Daoy (cell line): ENCODE measurements at regions not wholly inside any gene's neighbourhood (a gene's known extent, or its start where the extent isn't known, plus 50 kb on each side); places are given as distances from the start of the nearest gene placed in this dataset.
A peak's percentile ranks its signal among the peaks of the same experiment; 100 is the strongest.
"Not testable (repeated sequence)": the region's sequence is repeated elsewhere in the genome, so short reads cannot be mapped to it uniquely, and the experiment has no call there.

ENCODE experiments used
- DNase-seq: peaks from one replicate; pipeline ENCODE4 v3.0.0-alpha.2; 2015; ENCODE audit warnings: low read depth

GRCh38 chr22:22697377-22698117, 53.1 kb downstream of the GGTLC2 start:
- no peak for DNase-seq

- no peak for DNase-seq
Measured at GRCh38 chr22:22698263-22698750, 53.9 kb downstream of the GGTLC2 start.

GRCh38 chr22:22700631-22701030, 56.2 kb downstream of the GGTLC2 start:
- no peak for DNase-seq

- not testable (repeated sequence) for DNase-seq
Measured at GRCh38 chr22:22701557-22701956, 57.1 kb downstream of the GGTLC2 start.

- no peak for DNase-seq
Measured at GRCh38 chr22:22702237-22703202, 58.1 kb downstream of the GGTLC2 start.

GRCh38 chr22:22703203-22703570, 58.8 kb downstream of the GGTLC2 start:
- DNase-seq: no peak

DNA sequence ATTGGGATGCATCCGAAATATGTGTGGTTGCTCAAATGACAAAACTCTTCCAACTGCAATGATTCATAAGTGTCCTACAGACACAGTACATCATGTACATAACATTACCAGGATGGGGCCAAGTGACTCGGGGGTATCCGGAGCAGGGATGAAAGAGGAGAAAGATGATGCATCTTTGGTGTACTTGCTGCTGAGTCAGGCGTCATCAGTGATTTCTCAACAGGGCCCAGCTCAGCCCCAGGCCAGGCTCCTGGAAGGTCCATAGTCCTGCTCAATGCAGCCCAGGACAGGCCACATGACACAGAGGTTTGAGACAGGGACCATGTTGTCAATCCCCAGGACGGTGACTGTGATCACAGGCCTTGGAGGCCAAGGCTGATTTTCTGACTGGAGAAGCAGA, 59.3 kb downstream of the GGTLC2 start:
- no peak for DNase-seq

DNA sequence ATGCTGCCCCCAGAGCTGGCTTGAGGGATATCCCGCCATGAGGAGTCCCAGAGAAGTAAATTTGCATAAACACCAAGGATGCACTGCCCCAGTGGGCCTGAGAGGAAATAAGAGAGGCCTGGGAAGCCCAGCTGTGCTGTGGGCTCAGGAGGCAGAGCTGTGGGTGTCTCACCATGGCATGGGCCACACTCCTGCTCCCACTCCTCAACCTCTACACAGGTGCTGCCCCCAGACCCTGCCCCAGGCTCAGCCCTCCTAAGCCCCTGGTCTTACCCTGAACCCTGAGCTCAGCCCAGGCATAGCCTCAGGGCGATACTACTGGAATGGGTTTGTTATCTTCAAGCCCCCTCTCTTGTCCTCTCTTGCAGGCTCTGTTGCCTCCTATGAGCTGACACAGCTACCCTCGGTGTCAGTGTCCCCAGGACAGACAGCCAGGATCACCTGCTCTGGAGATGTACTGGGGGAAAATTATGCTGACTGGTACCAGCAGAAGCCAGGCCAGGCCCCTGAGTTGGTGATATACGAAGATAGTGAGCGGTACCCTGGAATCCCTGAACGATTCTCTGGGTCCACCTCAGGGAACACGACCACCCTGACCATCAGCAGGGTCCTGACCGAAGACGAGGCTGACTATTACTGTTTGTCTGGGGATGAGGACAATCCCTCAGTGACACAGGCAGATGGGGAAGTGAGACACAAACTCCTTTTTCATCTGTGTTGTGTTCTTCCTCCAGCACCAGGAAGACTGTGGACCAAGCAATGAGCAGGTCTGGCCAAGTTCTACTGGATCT, 59.9 kb downstream of the GGTLC2 start:
- DNase-seq: no peak

DNA sequence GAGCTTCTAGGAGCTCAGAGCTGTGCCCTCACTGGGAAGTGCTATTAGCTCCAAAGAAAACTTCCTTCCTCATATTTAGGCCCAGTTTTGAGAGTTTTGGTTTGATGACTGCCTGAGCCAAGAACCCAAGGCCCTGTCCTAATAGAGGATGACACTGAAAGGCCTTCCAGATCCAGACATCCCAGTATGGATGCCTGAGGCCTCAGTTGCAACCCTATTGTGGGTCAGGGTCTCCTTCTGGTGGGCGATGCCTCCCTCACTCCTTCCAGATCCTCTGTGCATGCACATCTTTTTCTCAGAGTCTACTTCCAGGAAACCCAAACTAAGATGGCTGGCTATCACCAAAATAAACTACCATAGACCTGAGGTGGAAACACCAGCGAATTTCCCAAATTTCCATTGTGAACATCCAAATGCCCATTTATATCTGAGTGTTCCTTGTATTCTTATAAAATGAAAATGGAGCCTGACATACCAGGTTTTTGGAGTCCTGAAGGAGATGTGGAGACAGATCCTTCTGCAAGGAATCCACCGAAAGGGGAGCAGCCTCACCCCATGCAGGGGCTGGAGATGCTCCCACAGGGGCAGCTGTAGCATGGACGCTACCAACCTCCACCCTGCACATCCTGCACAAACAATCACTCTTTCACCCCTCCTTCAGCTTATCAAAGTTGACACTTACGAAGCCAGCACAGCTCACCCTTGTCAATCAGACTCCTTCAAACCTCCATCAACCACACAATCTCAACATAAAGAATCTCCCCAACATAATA, 61.1 kb downstream of the GGTLC2 start:
- DNase-seq: no peak

- no peak for DNase-seq
Measured at GRCh38 chr22:22706253-22706915, 62.0 kb downstream of the GGTLC2 start.

GRCh38 chr22:22709719-22710445, 65.5 kb downstream of the GGTLC2 start:
- no peak for DNase-seq

GRCh38 chr22:22710719-22711531, 66.5 kb downstream of the GGTLC2 start:
- peak; percentile 41 for DNase-seq

DNA sequence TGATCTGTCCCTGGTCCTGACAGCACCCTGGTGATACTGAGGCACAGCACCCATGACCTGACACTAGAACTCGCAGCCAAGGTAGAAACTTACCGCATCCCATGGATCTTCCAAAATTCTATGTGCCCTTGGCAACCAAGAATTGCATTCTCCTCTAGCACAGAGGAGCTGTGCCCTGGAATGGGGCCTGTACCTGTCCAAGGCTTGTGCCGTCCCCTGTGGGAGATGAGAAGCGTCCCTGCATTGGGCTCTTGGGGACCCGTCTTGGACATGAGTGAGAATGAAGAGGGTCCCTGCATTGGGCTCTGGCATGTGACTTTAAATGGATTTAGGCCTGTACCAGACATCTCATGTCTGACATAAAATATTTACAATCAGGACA, 67.1 kb downstream of the GGTLC2 start:
- no peak for DNase-seq

DNA sequence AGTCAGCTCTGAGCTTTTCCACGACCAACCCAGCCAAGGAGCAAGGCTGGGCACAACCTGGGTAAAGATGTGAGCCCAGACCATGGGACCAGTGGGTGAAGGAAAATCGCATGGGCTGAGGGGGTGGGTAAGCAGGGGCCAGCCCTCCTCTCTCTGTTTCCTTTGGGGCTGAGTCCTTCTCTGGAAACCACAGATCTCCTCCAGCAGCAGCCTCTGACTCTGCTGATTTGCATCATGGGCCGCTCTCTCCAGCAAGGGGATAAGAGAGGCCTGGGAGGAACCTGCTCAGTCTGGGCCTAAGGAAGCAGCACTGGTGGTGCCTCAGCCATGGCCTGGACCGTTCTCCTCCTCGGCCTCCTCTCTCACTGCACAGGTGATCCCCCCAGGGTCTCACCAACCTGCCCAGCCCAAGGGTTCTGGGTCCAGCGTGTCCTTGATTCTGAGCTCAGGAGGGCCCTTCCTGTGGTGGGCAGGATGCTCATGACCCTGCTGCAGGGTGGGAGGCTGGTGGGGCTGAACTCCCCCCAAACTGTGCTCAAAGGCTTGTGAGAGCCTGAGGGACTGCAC, 67.8 kb downstream of the GGTLC2 start:
- no peak for DNase-seq

DNA sequence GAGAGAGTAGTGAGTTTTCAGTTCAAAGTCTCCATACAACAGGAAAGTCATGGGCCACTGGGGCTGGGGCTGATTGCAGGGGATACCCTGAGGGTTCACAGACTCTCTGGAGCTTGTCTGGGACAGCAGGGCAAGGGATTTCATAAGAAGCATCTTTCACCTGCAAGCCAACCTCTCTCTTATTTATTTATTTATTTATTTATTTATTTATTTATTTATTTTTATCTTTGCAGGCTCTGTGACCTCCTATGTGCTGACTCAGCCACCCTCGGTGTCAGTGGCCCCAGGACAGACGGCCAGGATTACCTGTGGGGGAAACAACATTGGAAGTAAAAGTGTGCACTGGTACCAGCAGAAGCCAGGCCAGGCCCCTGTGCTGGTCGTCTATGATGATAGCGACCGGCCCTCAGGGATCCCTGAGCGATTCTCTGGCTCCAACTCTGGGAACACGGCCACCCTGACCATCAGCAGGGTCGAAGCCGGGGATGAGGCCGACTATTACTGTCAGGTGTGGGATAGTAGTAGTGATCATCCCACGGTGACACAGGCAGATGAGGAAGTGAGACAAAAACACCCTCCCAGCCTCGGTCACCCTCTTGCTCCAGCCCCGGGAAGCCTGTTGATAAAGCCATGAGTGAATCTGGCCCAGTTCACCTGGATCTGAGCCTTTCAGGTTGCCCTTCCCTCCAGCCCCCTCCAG, 68.4 kb downstream of the GGTLC2 start:
- no peak for DNase-seq

DNA sequence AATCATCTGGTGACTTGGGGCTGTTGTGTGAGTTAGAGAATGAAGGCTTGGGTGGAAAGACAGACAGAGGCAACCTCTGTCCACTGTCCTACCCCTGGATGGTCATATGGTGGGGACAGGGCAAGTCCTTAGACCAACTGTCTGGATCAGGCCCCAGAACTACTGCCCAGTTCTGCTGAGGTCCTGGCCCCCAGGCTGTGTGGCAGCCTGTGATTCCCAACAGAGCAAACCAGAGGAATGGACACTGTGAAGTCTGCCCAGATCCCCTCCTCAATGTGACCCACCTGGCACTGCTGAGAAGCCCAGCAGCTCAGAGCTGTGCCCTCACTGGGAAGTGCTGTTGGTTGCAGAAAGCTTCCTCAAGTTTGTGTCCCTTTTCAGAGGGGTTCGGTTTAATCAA, 69.0 kb downstream of the GGTLC2 start:
- DNase-seq: no peak

DNA sequence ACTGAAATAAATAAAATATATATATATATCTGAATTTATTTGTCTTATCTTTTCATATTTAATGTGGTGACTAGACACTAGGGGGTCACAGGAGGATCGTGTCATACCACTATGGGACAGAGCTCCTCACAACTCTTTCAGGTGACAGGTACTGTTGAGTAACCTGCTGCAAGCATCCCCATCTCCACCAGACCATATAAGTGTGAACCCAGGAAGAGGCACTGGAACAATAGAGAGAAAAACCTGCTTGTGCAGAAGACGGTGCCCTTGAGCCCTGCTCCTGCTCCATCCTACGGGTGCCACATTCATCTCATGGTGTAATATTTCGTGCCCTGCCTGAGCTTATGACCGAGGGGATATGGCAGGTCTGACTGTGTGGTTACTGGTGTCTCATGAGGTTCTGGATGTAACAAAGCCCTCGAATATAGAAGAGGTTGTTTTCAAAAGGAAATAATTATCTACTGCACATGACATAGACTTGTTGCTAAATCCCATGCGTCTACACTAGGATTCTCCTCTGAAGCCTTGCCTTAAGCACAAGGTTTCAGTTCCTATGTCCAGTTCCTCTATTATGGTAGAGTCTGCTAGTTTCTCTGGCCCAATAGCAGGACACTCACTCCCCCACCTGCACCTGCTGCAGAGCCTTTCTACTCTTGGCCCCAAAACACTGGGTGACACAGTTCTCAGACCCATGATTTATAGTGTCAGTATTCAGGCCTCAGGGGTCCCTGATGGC, 70.4 kb downstream of the GGTLC2 start:
- DNase-seq: no peak
